ENCODE measurements at regions not wholly inside any gene's neighbourhood (a gene's known extent, or its start where the extent isn't known, plus 50 kb on each side); places are given as distances from the start of the nearest gene placed in this dataset.

- H2AFZ ChIP-seq, result no peak overlapping the region
- 90% methylated on average over 7 of the region's 7 CpGs for whole genome bisulfite sequencing (ENCODE audit: low lambda C conversion rate, missing lambda C conversion rate)
Measured at GRCh38 chr18:10322004-10322403, 132.4 kb upstream of the APCDD1 start.

DNA sequence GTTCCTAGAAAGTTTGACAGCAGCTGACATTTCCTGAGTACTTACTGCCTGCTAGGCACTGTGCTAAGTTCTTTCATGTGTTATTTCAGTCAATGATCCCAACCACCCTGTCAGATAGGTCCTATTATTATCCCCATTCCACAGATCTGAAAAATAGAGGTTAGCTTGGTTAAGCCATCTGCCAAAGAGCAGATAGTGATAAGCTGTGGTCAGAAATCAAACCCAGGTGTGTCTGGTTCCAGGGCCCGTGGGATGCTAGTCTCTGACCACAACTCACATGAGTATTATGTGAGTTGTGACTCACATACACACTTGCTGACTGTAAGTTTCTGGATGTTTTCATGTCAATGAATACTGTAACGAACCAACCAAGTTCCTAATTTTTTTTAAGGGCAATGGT lies 132.0 kb upstream of the APCDD1 start:
- H3K27me3 ChIP-seq, result no peaks in the 10 kb centered on the region
- TF ChIP-seq EZH2 (IDR thresholded peaks at IDR 0.05; ENCODE audit: borderline replicate concordance), result no peak
- H3K4me2 ChIP-seq, result no peak overlapping the region
- no peaks in the 10 kb centered on the region for H3K36me3 ChIP-seq (replicated peaks; ENCODE audit: insufficient read depth, low read depth)
- no peaks in the 10 kb centered on the region for H3K4me1 ChIP-seq (ENCODE audit: insufficient read depth)
- H3K79me2 ChIP-seq, result no peaks in the 10 kb centered on the region
- H4K20me1 ChIP-seq (ENCODE audit: insufficient read depth, poor library complexity, severe bottlenecking), result no peaks in the 10 kb centered on the region
- no peak overlapping the region for H3K27ac ChIP-seq
- H3K9me3 ChIP-seq (ENCODE audit: low read depth), result no peaks in the 10 kb centered on the region
- no peaks in the 10 kb centered on the region for H3K9me2 ChIP-seq (replicated peaks; ENCODE audit: insufficient read depth)
- H2AFZ ChIP-seq, result no peak overlapping the region
- H3K4me3 ChIP-seq, result no peak overlapping the region
- 73% methylated on average over 2 of the region's 2 CpGs for WGBS (ENCODE audit: low lambda C conversion rate, missing lambda C conversion rate)
- no peak for DNase-seq (ENCODE audit: low spot score)

More at GRCh38 chr18:10322004-10322403, 132.4 kb upstream of the APCDD1 start:
- H3K27me3 ChIP-seq, result no peaks in the 10 kb centered on the region
- H3K4me3 ChIP-seq, result no peak overlapping the region
- no peaks in the 10 kb centered on the region for H3K36me3 ChIP-seq (replicated peaks; ENCODE audit: insufficient read depth, low read depth)
- H3K27ac ChIP-seq, result no peak overlapping the region
- H3K4me2 ChIP-seq, result no peak overlapping the region
- no peaks in the 10 kb centered on the region for H3K79me2 ChIP-seq
- no peak for TF ChIP-seq EZH2phosphoT487 (IDR thresholded peaks at IDR 0.05; ENCODE audit: low read depth, severe bottlenecking, unreplicated experiment)
- TF ChIP-seq EZH2 (IDR thresholded peaks at IDR 0.05; ENCODE audit: borderline replicate concordance), result no peak
- TF ChIP-seq, protein P1, sequence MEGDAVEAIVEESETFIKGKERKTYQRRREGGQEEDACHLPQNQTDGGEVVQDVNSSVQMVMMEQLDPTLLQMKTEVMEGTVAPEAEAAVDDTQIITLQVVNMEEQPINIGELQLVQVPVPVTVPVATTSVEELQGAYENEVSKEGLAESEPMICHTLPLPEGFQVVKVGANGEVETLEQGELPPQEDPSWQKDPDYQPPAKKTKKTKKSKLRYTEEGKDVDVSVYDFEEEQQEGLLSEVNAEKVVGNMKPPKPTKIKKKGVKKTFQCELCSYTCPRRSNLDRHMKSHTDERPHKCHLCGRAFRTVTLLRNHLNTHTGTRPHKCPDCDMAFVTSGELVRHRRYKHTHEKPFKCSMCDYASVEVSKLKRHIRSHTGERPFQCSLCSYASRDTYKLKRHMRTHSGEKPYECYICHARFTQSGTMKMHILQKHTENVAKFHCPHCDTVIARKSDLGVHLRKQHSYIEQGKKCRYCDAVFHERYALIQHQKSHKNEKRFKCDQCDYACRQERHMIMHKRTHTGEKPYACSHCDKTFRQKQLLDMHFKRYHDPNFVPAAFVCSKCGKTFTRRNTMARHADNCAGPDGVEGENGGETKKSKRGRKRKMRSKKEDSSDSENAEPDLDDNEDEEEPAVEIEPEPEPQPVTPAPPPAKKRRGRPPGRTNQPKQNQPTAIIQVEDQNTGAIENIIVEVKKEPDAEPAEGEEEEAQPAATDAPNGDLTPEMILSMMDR (IDR thresholded peaks at IDR 0.05; ENCODE audit: poor library complexity), result no peak
- no peaks in the 10 kb centered on the region for H3K4me1 ChIP-seq (ENCODE audit: insufficient read depth)
- DNase-seq (ENCODE audit: low spot score), result no peak
- no peaks in the 10 kb centered on the region for H3K9me2 ChIP-seq (replicated peaks; ENCODE audit: insufficient read depth)
- H3K9me3 ChIP-seq (ENCODE audit: low read depth), result no peaks in the 10 kb centered on the region
- H4K20me1 ChIP-seq (ENCODE audit: insufficient read depth, poor library complexity, severe bottlenecking), result no peaks in the 10 kb centered on the region

DNA sequence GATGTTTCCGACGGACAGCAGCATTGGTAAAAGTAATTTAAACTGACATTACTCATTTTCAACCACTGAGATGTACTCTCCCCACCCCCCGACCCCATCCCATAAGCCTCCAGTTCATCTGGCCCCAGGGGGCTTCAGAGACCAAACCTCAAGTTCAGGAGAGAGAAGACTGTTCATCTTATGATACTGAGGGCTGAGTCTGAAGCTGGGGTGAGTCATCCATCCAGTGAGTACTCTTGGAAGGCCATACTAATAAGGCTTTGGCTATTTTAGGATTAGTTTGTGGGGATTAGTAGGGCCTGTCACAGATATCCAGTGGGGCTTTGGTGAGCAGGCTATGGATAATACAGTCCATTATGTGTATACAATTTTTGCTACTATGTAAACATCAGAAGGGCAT lies 125.3 kb upstream of the APCDD1 start:
- no peaks in the 10 kb centered on the region for H3K4me1 ChIP-seq (ENCODE audit: insufficient read depth)
- no peak overlapping the region for H2AFZ ChIP-seq
- no peaks in the 10 kb centered on the region for H3K9me3 ChIP-seq (ENCODE audit: low read depth)
- no peak overlapping the region for H3K27ac ChIP-seq
- no peak overlapping the region for H3K4me2 ChIP-seq
- no peaks in the 10 kb centered on the region for H3K9me2 ChIP-seq (replicated peaks; ENCODE audit: insufficient read depth)
- no peaks in the 10 kb centered on the region for H3K36me3 ChIP-seq (replicated peaks; ENCODE audit: insufficient read depth, low read depth)
- 80% methylated on average over 3 of the region's 3 CpGs for WGBS (ENCODE audit: low lambda C conversion rate, missing lambda C conversion rate)
- H3K4me3 ChIP-seq, result no peak overlapping the region
- no peaks in the 10 kb centered on the region for H3K27me3 ChIP-seq
- DNase-seq (ENCODE audit: low spot score), result no peak
- TF ChIP-seq EZH2phosphoT487 (IDR thresholded peaks at IDR 0.05; ENCODE audit: low read depth, severe bottlenecking, unreplicated experiment), result no peak
- no peak for TF ChIP-seq EZH2 (IDR thresholded peaks at IDR 0.05; ENCODE audit: borderline replicate concordance)
- H4K20me1 ChIP-seq (ENCODE audit: insufficient read depth, poor library complexity, severe bottlenecking), result no peaks in the 10 kb centered on the region
- no peaks in the 10 kb centered on the region for H3K79me2 ChIP-seq

DNA sequence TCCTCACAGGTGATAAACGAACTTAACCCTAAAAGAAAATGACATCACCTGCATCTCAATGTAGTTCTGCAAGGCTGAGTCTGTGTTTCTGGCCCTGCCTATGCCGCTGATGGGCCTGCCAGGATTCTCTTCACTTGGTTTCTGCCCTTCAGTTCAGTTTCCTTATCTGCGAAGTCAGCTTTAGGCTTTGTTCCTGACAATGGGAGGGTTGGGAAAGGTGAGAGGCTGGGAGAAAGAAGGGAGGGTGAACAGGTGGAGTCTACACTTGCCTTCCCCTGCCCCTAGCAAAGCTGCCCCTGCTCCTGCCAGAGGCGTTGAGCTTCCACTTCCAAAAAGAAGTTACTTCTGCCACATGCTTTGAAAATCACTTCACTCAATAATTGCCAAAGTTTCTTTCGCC lies 124.0 kb upstream of the APCDD1 start:
- Histone ChIP-seq H3K4me2 (no peak overlapping the region), H3K36me3 (replicated peaks; ENCODE audit: insufficient read depth, low read depth) (no peaks in the 10 kb centered on the region), H3K9me3 (ENCODE audit: low read depth) (no peaks in the 10 kb centered on the region), H3K27ac (no peak overlapping the region), H4K20me1 (ENCODE audit: insufficient read depth, poor library complexity, severe bottlenecking) (no peaks in the 10 kb centered on the region), H3K27me3 (no peaks in the 10 kb centered on the region), H3K4me1 (ENCODE audit: insufficient read depth) (no peaks in the 10 kb centered on the region), H3K9me2 (replicated peaks; ENCODE audit: insufficient read depth) (no peaks in the 10 kb centered on the region), H2AFZ (no peak overlapping the region), H3K79me2 (no peaks in the 10 kb centered on the region), H3K4me3 (no peak overlapping the region)
- TF ChIP-seq, protein P1 (IDR thresholded peaks at IDR 0.05; ENCODE audit: poor library complexity), result no peak
- TF ChIP-seq EZH2 (IDR thresholded peaks at IDR 0.05; ENCODE audit: borderline replicate concordance) (no peak), EZH2phosphoT487 (IDR thresholded peaks at IDR 0.05; ENCODE audit: low read depth, severe bottlenecking, unreplicated experiment) (no peak)
- WGBS (ENCODE audit: low lambda C conversion rate, missing lambda C conversion rate), result 64% methylated on average over 5 of the region's 5 CpGs
- no peak for DNase-seq (ENCODE audit: low spot score)

Measured in hepatocyte (in vitro differentiated cells).